PC-9 (cell line): ENCODE measurements at regions not wholly inside any gene's neighbourhood (a gene's known extent, or its start where the extent isn't known, plus 50 kb on each side); places are given as distances from the start of the nearest gene placed in this dataset.
A peak's percentile ranks its signal among the peaks of the same experiment; 100 is the strongest.

Experiments used
- BruUV-seq: library from RNA; stranded (reverse); fragments of 400-500 nt; replicated peaks from 2 replicates; lab custom pipeline; 2021; lab: Mats Ljungman, UMichigan
- CTCF ChIA-PET: fragments of 300-600 bp; sonication (Branson Sonifier 250); formaldehyde crosslinking; loops from one replicate; lab custom pipeline; 2022; ENCODE audit warnings: antibody characterized with exemption; lab: Charles Lee
- POLR2A ChIA-PET: fragments of 300-600 bp; sonication (Branson Sonifier 250); formaldehyde crosslinking; loops from one replicate; lab custom pipeline; 2022; ENCODE audit warnings: antibody characterized with exemption; ENCODE audit not compliant: unreplicated experiment; lab: Charles Lee
- DNase-seq, 2 experiments: peaks; one replicate each; pipeline versions ENCODE4 v3.0.0 to v3.0.0-alpha.2; 2015 to 2022; ENCODE audit warnings: mixed read lengths in 1 of 2
- H2AFZ ChIP-seq: fragments of 200-600 bp; sonication (generic); 2 replicates; pipeline ENCODE4 v1.8.1; 2017; ENCODE audit warnings: antibody characterized with exemption
- H3F3A ChIP-seq: fragments of 200-600 bp; sonication (generic); 2 replicates; pipeline ENCODE4 v1.8.1; 2017; ENCODE audit warnings: antibody characterized with exemption, mild to moderate bottlenecking, low read depth; ENCODE audit not compliant: insufficient read depth
- H3K27ac ChIP-seq: fragments of 200-600 bp; sonication (generic); 2 replicates; pipeline ENCODE4 v1.6.1; 2016; ENCODE audit warnings: mixed run types
- H3K27me3 ChIP-seq: fragments of 200-600 bp; sonication (generic); 2 replicates; pipeline ENCODE4 v1.6.1; 2016; ENCODE audit warnings: low read depth, mixed run types; ENCODE audit not compliant: insufficient read depth
- H3K36me3 ChIP-seq: fragments of 200-600 bp; sonication (generic); 2 replicates; pipeline ENCODE4 v1.6.1; 2016; ENCODE audit warnings: low read depth, mixed run types
- H3K4me1 ChIP-seq: fragments of 200-600 bp; sonication (generic); replicated peaks from 2 replicates; pipeline ENCODE4 v1.6.1; 2016; ENCODE audit warnings: mixed run types; ENCODE audit not compliant: insufficient read depth
- H3K4me2 ChIP-seq: fragments of 200-600 bp; sonication (generic); 2 replicates; pipeline ENCODE4 v1.6.1; 2017; ENCODE audit warnings: mixed run types
- H3K4me3 ChIP-seq: fragments of 200-600 bp; sonication (generic); 2 replicates; pipeline ENCODE4 v1.6.1; 2016; ENCODE audit warnings: mixed run types
- H3K79me2 ChIP-seq: fragments of 200-600 bp; sonication (generic); 2 replicates; pipeline ENCODE4 v1.6.1; 2017; ENCODE audit warnings: low read depth, mixed run types
- H3K9me2 ChIP-seq: fragments of 200-600 bp; sonication (generic); 2 replicates; pipeline ENCODE4 v1.8.1; 2017; ENCODE audit warnings: mild to moderate bottlenecking; ENCODE audit not compliant: insufficient read depth
- H3K9me3 ChIP-seq: fragments of 200-600 bp; sonication (generic); 2 replicates; pipeline ENCODE4 v1.8.1; 2016; ENCODE audit warnings: low read depth; ENCODE audit not compliant: insufficient read depth
- H4K20me1 ChIP-seq: fragments of 200-600 bp; sonication (generic); 2 replicates; pipeline ENCODE4 v1.8.1; 2017; ENCODE audit not compliant: insufficient read depth
- CTCF ChIP-seq: fragments of 200-600 bp; sonication (generic); conservative IDR thresholded peaks from 2 replicates; pipeline ENCODE4 v1.6.1; 2017; ENCODE audit warnings: mixed run types, antibody characterized with exemption, mild to moderate bottlenecking, moderate library complexity
- EZH2 ChIP-seq: fragments of 200-600 bp; sonication (generic); IDR thresholded peaks from 2 replicates; pipeline ENCODE4 v1.8.0; 2017; ENCODE audit warnings: antibody characterized with exemption, low read depth
- intact Hi-C: fragments of 100-400 bp; cut with micrococcal nuclease; formaldehyde crosslinking; loops from one replicate; pipeline ENCODE4 v1.10.0; 2022; ENCODE audit not compliant: unreplicated experiment

- Histone ChIP-seq H2AFZ (no peak overlapping the region), H3K4me3 (no peak overlapping the region), H3K27me3 (no peaks in the 10 kb centered on the region), H4K20me1 (no peaks in the 10 kb centered on the region), H3K27ac (no peak overlapping the region), H3K4me2 (no peak overlapping the region), H3F3A (no peaks in the 10 kb centered on the region), H3K4me1 (no peaks in the 10 kb centered on the region), H3K9me2 (no peaks in the 10 kb centered on the region), H3K79me2 (no peaks in the 10 kb centered on the region), H3K9me3 (no peaks in the 10 kb centered on the region), H3K36me3 (no peaks in the 10 kb centered on the region)
- no TSS peak for BruUV-seq
- ChIA-PET CTCF (interaction anchor here (0.6 kb wide), 1 partner anchor 207 kb away, joined by 3 read pairs; no protein-coding TSS in a partner anchor), POLR2A (no interaction called here)
- TF ChIP-seq CTCF (no peak), EZH2 (no peak)
- DNase-seq, result no peak
- intact Hi-C loops, result no loop called here
These were observed 421.2 kb downstream of the TRAM1L1 start for GRCh38 chr4:116664198-116664597.

GRCh38 chr4:116639070-116639577 lies 446.3 kb downstream of the TRAM1L1 start:
- Histone ChIP-seq H3F3A (no peaks in the 10 kb centered on the region), H2AFZ (no peak overlapping the region), H3K4me2 (peak overlapping the region; percentile 40; the same call in 1 of the 2 replicates), H3K4me1 (no peaks in the 10 kb centered on the region), H3K9me3 (no peaks in the 10 kb centered on the region), H3K79me2 (no peaks in the 10 kb centered on the region), H3K4me3 (no peak overlapping the region), H3K9me2 (no peaks in the 10 kb centered on the region), H3K36me3 (no peaks in the 10 kb centered on the region), H4K20me1 (no peaks in the 10 kb centered on the region), H3K27me3 (no peaks in the 10 kb centered on the region), H3K27ac (no peak overlapping the region)
- BruUV-seq, result no TSS peak
- TF ChIP-seq CTCF (no peak), EZH2 (no peak)
- POLR2A ChIA-PET, result no interaction called here
- intact Hi-C loops, result no loop called here
- DNase-seq, result no peak
- CTCF ChIA-PET, result no interaction called here

- Histone ChIP-seq H3K36me3 (no peaks in the 10 kb centered on the region), H3K27ac (no peak overlapping the region), H2AFZ (no peak overlapping the region), H3K27me3 (no peaks in the 10 kb centered on the region), H3K79me2 (no peaks in the 10 kb centered on the region), H3F3A (no peaks in the 10 kb centered on the region), H4K20me1 (no peaks in the 10 kb centered on the region), H3K4me1 (no peaks in the 10 kb centered on the region), H3K9me2 (no peaks in the 10 kb centered on the region), H3K4me2 (no peak overlapping the region), H3K9me3 (no peaks in the 10 kb centered on the region), H3K4me3 (no peak overlapping the region)
- BruUV-seq, result no TSS peak
- intact Hi-C loops, result no loop called here
- DNase-seq, result no peak
- TF ChIP-seq EZH2 (no peak), CTCF (no peak)
- ChIA-PET CTCF (no interaction called here), POLR2A (no interaction called here)
These were observed 446.8 kb downstream of the TRAM1L1 start for GRCh38 chr4:116638592-116638991.
